ENCODE measurements at regions not wholly inside any gene's neighbourhood (a gene's known extent, or its start where the extent isn't known, plus 50 kb on each side); places are given as distances from the start of the nearest gene placed in this dataset.

DNA sequence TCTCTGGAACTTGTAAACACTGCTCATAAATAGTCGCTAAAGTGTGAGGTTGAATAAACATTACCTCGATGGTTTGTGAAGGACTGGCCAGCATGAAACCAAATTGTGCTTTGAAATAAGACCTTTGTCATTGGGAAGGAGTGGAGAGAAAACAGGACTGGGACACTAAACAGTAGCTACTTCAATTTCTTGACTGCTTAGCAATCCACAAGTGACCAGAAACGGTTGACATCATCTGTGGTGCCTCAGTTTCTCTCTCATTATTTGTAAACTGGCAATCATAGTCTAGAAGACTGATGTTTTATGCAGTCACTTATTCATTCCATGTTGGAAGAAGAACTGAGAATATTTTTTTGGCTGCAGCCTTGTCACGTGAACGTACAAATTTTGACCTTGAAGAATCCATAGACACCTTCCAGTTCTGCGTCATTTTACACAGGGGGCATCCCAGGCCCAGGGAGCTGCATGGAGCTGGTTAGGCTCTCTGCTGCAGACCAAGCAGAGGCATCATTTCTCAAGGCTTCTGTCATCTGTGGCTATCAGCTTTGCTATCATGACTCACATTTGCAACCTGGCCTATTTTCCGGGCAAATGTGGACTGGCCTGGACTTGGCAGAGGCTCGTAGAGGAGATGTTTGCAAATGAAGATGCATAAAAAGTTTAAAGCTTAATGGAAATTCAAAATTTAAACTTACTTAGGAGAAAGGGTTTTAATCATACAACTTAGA, 391.8 kb downstream of the FGF9 start:
- intact Hi-C loops (cut with DNase I; ENCODE audit: low total_unique reads): no loop called here
- Histone ChIP-seq H3K4me1 (no peaks in the 10 kb centered on the region), H3K36me3 (no peaks in the 10 kb centered on the region), H3K27ac (no peak overlapping the region), H3K9me3 (no peaks in the 10 kb centered on the region), H3K4me3 (no peak overlapping the region), H3K27me3 (no peaks in the 10 kb centered on the region)
- in situ Hi-C loops (cut with MboI; ENCODE audit: low sequenced_read_pairs in 4 of 4): no loop called here
- ATAC-seq (no peak), DNase-seq (no peak)
- TF ChIP-seq, protein P1, sequence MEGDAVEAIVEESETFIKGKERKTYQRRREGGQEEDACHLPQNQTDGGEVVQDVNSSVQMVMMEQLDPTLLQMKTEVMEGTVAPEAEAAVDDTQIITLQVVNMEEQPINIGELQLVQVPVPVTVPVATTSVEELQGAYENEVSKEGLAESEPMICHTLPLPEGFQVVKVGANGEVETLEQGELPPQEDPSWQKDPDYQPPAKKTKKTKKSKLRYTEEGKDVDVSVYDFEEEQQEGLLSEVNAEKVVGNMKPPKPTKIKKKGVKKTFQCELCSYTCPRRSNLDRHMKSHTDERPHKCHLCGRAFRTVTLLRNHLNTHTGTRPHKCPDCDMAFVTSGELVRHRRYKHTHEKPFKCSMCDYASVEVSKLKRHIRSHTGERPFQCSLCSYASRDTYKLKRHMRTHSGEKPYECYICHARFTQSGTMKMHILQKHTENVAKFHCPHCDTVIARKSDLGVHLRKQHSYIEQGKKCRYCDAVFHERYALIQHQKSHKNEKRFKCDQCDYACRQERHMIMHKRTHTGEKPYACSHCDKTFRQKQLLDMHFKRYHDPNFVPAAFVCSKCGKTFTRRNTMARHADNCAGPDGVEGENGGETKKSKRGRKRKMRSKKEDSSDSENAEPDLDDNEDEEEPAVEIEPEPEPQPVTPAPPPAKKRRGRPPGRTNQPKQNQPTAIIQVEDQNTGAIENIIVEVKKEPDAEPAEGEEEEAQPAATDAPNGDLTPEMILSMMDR (IDR thresholded peaks at IDR 0.05 in 4 of 5, conservative IDR thresholded peaks at IDR 0.05 in 1 of 5): no peak
- no peak for TF ChIP-seq POLR2A (IDR thresholded peaks at IDR 0.05)

DNA sequence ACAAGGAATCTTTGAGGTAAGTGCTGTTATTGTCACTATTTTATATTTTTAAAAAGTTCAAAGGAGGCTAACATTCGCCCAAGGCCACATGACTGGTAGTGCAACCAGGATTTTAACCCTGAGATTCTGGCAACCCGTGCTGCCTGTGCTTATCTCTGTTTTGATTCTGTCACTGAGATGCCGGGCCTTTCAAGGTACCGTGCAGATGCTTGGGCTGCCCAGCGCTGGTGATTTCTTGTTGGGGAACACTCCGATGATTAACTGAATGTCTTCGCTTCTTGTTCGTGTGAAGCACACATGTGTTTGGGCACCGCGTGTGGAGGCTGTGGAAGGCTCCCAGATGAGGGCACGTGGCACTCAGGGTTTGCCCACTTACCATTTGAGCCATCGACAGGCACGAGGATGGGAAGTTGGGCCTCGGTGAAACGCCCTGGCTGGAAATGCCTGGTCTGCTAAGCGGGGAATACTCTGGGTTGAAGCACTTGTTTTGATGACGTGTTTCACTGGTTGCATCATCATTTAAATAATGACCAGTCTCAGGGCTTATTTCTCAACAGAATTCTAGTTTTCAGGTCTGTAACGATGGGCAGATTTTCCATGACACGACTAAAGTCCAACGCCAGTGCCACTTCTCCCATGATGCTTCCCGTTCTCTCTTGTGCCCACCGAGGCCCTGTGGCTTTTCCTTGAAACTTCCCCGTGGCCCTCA, 392.7 kb downstream of the FGF9 start:
- no peaks in the 10 kb centered on the region for H3K36me3 ChIP-seq
- TF ChIP-seq, protein P1 (IDR thresholded peaks at IDR 0.05 in 4 of 5, conservative IDR thresholded peaks at IDR 0.05 in 1 of 5): no peak
- TF ChIP-seq POLR2A (IDR thresholded peaks at IDR 0.05): no peak
- in situ Hi-C loops (cut with MboI; ENCODE audit: low sequenced_read_pairs in 4 of 4): no loop called here
- no peak overlapping the region for H3K27ac ChIP-seq
- intact Hi-C loops (cut with DNase I; ENCODE audit: low total_unique reads): no loop called here
- DNase-seq (no peak), ATAC-seq (no peak)
- H3K9me3 ChIP-seq: no peaks in the 10 kb centered on the region
- no peaks in the 10 kb centered on the region for H3K4me1 ChIP-seq
- H3K27me3 ChIP-seq: no peaks in the 10 kb centered on the region
- H3K4me3 ChIP-seq: no peak overlapping the region

DNA sequence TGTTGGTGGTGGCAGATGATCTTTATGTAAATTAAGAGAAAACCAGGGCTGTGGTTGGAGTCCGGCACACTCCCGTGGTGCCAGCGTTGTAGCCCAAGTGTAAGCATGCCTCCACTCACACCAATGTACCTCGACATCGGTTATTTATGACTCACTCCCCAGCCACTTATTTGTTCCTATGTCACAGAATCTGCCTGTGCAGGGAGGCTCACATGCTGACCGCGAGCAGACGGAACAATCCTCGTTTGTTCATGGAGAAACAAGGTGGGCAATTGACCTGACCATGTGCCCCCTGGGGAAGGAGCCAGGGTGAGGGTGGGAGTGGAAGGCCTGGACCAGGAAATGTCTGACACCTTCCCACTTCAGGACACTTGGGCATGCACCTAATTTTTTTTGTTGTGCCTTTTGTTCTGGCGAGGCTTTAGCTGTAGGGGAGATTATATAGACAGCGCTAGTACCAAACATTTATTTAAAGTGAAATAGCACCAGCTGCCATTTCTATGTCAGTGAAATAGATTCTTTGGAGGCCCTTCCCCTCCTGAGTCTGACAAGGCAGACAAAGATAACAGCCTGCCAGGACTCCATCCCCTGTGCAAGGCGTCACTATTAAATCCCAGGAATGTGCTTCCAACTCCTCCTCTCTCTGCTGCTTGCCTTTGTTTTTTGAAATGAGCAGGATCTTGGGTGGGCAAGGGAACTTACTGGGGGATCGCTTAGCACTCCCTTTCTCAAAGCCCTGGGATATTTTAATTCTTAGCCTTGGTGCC, 394.2 kb downstream of the FGF9 start:
- no peak overlapping the region for H3K27ac ChIP-seq
- no peaks in the 10 kb centered on the region for H3K9me3 ChIP-seq
- no peak overlapping the region for H3K4me3 ChIP-seq
- H3K27me3 ChIP-seq: no peaks in the 10 kb centered on the region
- ATAC-seq (no peak), DNase-seq (no peak)
- no peak for TF ChIP-seq POLR2A (IDR thresholded peaks at IDR 0.05)
- TF ChIP-seq, protein P1 (IDR thresholded peaks at IDR 0.05 in 4 of 5, conservative IDR thresholded peaks at IDR 0.05 in 1 of 5): no peak
- intact Hi-C loops (cut with DNase I; ENCODE audit: low total_unique reads): no loop called here
- no peaks in the 10 kb centered on the region for H3K36me3 ChIP-seq
- H3K4me1 ChIP-seq: no peaks in the 10 kb centered on the region
- in situ Hi-C loops (cut with MboI; ENCODE audit: low sequenced_read_pairs in 4 of 4): no loop called here

DNA sequence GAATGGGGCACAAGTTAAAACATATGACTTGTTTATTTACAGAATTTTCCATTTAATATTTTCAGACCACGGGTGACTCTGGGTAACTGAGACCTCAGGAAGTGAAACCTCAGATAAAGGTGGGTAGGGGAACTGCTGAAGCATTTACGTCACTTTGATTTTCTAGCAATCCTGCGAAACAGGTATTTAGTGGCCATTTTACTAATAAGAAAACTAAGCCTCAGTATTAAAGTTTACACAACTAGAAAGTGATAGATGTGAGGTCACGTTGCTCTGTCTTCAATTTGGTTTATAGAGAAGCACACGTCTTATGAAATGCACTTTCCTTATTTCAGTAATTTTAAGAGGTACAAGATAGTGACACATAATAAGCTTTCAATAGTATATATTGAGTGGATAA, 402.8 kb downstream of the FGF9 start:
- ATAC-seq (no peak), DNase-seq (no peak)
- H3K9me3 ChIP-seq: no peaks in the 10 kb centered on the region
- H3K27ac ChIP-seq: no peak overlapping the region
- H3K4me1 ChIP-seq: no peaks in the 10 kb centered on the region
- H3K36me3 ChIP-seq: no peaks in the 10 kb centered on the region
- no peak overlapping the region for H3K4me3 ChIP-seq
- TF ChIP-seq, protein P1 (IDR thresholded peaks at IDR 0.05 in 4 of 5, conservative IDR thresholded peaks at IDR 0.05 in 1 of 5): no peak
- TF ChIP-seq POLR2A (IDR thresholded peaks at IDR 0.05): no peak
- peaks cover 0 to 2% (median 0%) of the 10 kb centered on the region in 3 donors for H3K27me3 ChIP-seq
- in situ Hi-C loops (cut with MboI; ENCODE audit: low sequenced_read_pairs in 4 of 4): no loop called here
- intact Hi-C loops (cut with DNase I; ENCODE audit: low total_unique reads): no loop called here

Measured in gastrocnemius medialis (tissue), 4 donors.